ENCODE measurements at regions not wholly inside any gene's neighbourhood (a gene's known extent, or its start where the extent isn't known, plus 50 kb on each side); places are given as distances from the start of the nearest gene placed in this dataset.
"Not testable (repeated sequence)": the region's sequence is repeated elsewhere in the genome, so short reads cannot be mapped to it uniquely, and the experiment has no call there.

DNA sequence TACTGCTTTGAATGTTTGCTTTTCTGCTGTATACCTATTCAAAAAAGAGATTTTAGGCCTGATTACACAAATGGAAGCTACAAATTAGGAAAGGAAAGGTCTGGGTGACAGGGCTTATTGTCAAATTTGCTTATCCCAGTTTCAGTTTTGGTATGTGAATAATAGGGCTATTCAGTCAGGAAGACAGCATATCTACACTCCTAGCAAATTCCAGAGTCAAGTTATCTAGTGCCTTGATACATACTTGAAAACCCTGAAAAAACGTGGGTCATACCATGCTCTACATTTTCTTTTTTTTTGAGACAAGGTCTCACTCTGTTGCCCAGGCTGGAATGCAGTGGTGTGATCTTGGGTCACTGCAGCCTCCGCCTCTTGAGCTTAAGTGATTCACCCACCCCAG is 59.2 kb upstream of the CCDC180 start:
- CTCF ChIA-PET; H3K36me3 ChIP-seq (ENCODE audit: control insufficient read depth in 2 of 2, insufficient read depth in 1 of 2, low read length in 2 of 2); H3K4me1 ChIP-seq (ENCODE audit: control insufficient read depth, insufficient read depth, low read length); H3K27ac ChIP-seq (ENCODE audit: extremely low read depth, low read depth, low read length); H3K4me3 ChIP-seq (ENCODE audit: low read depth, low read length); H3K9me3 ChIP-seq (ENCODE audit: control insufficient read depth, insufficient read depth, low read depth, low read length): not testable (repeated sequence)
- POLR2A ChIA-PET: interaction anchor here (0.6 kb wide), 1 partner anchor 10 kb away, joined by 3 read pairs; no protein-coding TSS in a partner anchor

DNA sequence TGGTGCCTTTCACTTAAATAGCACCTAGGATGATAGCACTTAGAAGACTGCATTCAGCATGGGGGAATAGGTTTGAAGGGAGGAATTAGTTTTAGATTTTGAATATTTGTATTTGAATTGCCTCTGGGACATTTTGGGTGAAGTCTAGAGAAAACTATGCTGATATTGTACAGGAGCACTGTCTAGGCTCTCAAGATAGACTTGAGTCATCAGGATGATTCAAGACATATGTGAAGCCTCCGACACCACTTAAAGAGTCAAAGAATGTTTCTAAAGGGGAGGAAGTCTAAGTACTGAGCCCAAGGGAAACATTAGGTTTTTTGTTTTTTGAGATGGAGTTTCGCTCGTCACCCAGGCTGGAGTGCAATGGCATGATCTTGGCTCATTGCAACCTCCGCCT is 63.9 kb upstream of the CCDC180 start:
- TF ChIP-seq ZNF155 (tag by site-specific recombination; IDR thresholded peaks at IDR 0.05) (no peak), ZNF157 (tag by site-specific recombination; IDR thresholded peaks at IDR 0.05) (no peak), ZNF76 (tag by site-specific recombination; IDR thresholded peaks at IDR 0.05; ENCODE audit: borderline replicate concordance, low read depth) (no peak), ZNF366 (tag by site-specific recombination; conservative IDR thresholded peaks at IDR 0.05) (no peak), HIC1 (tag by site-specific recombination; IDR thresholded peaks at IDR 0.05) (no peak), ZNF394 (tag by site-specific recombination; IDR thresholded peaks at IDR 0.05; ENCODE audit: borderline replicate concordance) (no peak), ZNF133 (tag by site-specific recombination; IDR thresholded peaks at IDR 0.05) (no peak), BCL11A (tag by site-specific recombination; IDR thresholded peaks at IDR 0.05; ENCODE audit: low read depth) (no peak), ZNF350 (tag by site-specific recombination; IDR thresholded peaks at IDR 0.05) (no peak), ZNF223 (tag by site-specific recombination; IDR thresholded peaks at IDR 0.05) (no peak), ZNF169 (tag by site-specific recombination; IDR thresholded peaks at IDR 0.05) (no peak), HOXA7 (CRISPR knock-in tag; IDR thresholded peaks at IDR 0.05; ENCODE audit: borderline replicate concordance) (no peak), ZNF248 (tag by site-specific recombination; IDR thresholded peaks at IDR 0.05) (no peak), ZSCAN16 (tag by site-specific recombination; IDR thresholded peaks at IDR 0.05) (no peak), ZNF837 (tag by site-specific recombination; IDR thresholded peaks at IDR 0.05) (no peak)
- TF ChIP-seq, protein P1, sequence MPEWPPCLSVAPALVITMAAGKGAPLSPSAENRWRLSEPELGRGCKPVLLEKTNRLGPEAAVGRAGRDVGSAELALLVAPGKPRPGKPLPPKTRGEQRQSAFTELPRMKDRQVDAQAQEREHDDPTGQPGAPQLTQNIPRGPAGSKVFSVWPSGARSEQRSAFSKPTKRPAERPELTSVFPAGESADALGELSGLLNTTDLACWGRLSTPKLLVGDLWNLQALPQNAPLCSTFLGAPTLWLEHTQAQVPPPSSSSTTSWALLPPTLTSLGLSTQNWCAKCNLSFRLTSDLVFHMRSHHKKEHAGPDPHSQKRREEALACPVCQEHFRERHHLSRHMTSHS (tag by site-specific recombination; IDR thresholded peaks at IDR 0.05): no peak
- TF ChIP-seq, protein P2, sequence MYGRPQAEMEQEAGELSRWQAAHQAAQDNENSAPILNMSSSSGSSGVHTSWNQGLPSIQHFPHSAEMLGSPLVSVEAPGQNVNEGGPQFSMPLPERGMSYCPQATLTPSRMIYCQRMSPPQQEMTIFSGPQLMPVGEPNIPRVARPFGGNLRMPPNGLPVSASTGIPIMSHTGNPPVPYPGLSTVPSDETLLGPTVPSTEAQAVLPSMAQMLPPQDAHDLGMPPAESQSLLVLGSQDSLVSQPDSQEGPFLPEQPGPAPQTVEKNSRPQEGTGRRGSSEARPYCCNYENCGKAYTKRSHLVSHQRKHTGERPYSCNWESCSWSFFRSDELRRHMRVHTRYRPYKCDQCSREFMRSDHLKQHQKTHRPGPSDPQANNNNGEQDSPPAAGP (tag by site-specific recombination; IDR thresholded peaks at IDR 0.05): no peak
- TF ChIP-seq, protein P3, sequence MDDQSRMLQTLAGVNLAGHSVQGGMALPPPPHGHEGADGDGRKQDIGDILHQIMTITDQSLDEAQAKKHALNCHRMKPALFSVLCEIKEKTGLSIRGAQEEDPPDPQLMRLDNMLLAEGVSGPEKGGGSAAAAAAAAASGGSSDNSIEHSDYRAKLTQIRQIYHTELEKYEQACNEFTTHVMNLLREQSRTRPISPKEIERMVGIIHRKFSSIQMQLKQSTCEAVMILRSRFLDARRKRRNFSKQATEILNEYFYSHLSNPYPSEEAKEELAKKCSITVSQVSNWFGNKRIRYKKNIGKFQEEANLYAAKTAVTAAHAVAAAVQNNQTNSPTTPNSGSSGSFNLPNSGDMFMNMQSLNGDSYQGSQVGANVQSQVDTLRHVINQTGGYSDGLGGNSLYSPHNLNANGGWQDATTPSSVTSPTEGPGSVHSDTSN (CRISPR knock-in tag; IDR thresholded peaks at IDR 0.05): no peak
- CTCF ChIA-PET: no interaction called here
- no peak overlapping the region for H3K27ac ChIP-seq (ENCODE audit: extremely low read depth, low read depth, low read length)
- no peak overlapping the region for H3K4me3 ChIP-seq (ENCODE audit: low read depth, low read length)
- POLR2A ChIA-PET: no interaction called here
- H3K9me3 ChIP-seq (ENCODE audit: control insufficient read depth, insufficient read depth, low read depth, low read length): no peaks in the 10 kb centered on the region
- H3K4me1 ChIP-seq (ENCODE audit: control insufficient read depth, insufficient read depth, low read length): 0 out of 2 replicates have a peak, but pooled peaks cover 2% of the 10 kb centered on the region
- peaks cover 0 to 3% of the 10 kb centered on the region in 2 experiments; a peak in 1 of 3 replicates for H3K36me3 ChIP-seq (ENCODE audit: control insufficient read depth in 2 of 2, insufficient read depth in 1 of 2, low read length in 2 of 2)

GRCh38 chr9:97241430-97241829 is 66.0 kb upstream of the CCDC180 start:
- POLR2A ChIA-PET; H3K4me3 ChIP-seq (ENCODE audit: low read depth, low read length); H3K27ac ChIP-seq (ENCODE audit: extremely low read depth, low read depth, low read length); H3K9me3 ChIP-seq (ENCODE audit: control insufficient read depth, insufficient read depth, low read depth, low read length); H3K4me1 ChIP-seq (ENCODE audit: control insufficient read depth, insufficient read depth, low read length); H3K36me3 ChIP-seq (ENCODE audit: control insufficient read depth in 2 of 2, insufficient read depth in 1 of 2, low read length in 2 of 2): not testable (repeated sequence)
- CTCF ChIA-PET: interaction anchor here (0.7 kb wide), 1 partner anchor 385 kb away, joined by 3 read pairs; no protein-coding TSS in a partner anchor
